ENCODE measurements at regions not wholly inside any gene's neighbourhood (a gene's known extent, or its start where the extent isn't known, plus 50 kb on each side); places are given as distances from the start of the nearest gene placed in this dataset.
"Not testable (repeated sequence)": the region's sequence is repeated elsewhere in the genome, so short reads cannot be mapped to it uniquely, and the experiment has no call there.

GRCh38 chr1:38584448-38585355 is 274.9 kb downstream of the RRAGC start:
- Histone ChIP-seq H3K9me3 (ENCODE audit: low read length) (no peaks in the 10 kb centered on the region), H2AFZ (ENCODE audit: low read length) (no peak overlapping the region)

DNA sequence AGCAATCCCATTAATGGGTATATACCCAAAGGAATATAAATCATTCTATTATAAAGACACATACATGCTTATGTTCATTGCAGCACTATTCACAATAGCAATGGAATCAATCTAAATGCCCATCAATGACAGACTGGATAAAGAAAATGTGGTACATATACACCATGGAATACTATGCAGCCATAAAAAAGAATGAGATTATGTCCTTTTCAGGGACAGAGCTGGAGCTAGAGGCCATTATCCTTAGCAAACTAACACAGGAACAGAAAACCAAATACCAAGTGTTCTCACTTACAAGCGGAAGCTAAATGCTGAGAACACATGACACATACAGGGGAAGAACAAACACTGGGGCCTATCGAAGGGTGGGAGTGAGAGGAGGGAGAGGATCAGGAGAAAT is 276.3 kb downstream of the RRAGC start:
- H3K4me1 ChIP-seq (ENCODE audit: insufficient read depth, low read length, poor library complexity, severe bottlenecking); H3K4me2 ChIP-seq (ENCODE audit: low read length); intact Hi-C loops (cut with micrococcal nuclease; ENCODE audit: unreplicated experiment); DNase-seq (ENCODE audit: low spot score); CTCF ChIA-PET (ENCODE audit: unreplicated experiment); H3K79me2 ChIP-seq (ENCODE audit: insufficient read depth, low read depth, low read length); H2AFZ ChIP-seq (ENCODE audit: low read length); H3K36me3 ChIP-seq (ENCODE audit: insufficient read depth, low read length); POLR2A ChIA-PET; H3K4me3 ChIP-seq (ENCODE audit: low read depth, low read length, poor library complexity, severe bottlenecking); H3K9me3 ChIP-seq (ENCODE audit: low read length); H3K27ac ChIP-seq (ENCODE audit: low read depth, low read length, poor library complexity, severe bottlenecking); BruUV-seq (replicated peaks); H4K20me1 ChIP-seq (ENCODE audit: insufficient read depth, low read length); H3K9me2 ChIP-seq (ENCODE audit: insufficient read depth, low read length): not testable (repeated sequence)

More at GRCh38 chr1:38584448-38585355, 274.9 kb downstream of the RRAGC start:
- H3K4me3 ChIP-seq (ENCODE audit: low read depth, low read length, poor library complexity, severe bottlenecking) = no peak overlapping the region
- intact Hi-C loops (cut with micrococcal nuclease; ENCODE audit: unreplicated experiment) = no loop called here
- no peak overlapping the region for H3K27ac ChIP-seq (ENCODE audit: low read depth, low read length, poor library complexity, severe bottlenecking)
- H3K4me1 ChIP-seq (ENCODE audit: insufficient read depth, low read length, poor library complexity, severe bottlenecking) = no peaks in the 10 kb centered on the region
- H3K9me2 ChIP-seq (ENCODE audit: insufficient read depth, low read length) = no peaks in the 10 kb centered on the region
- ChIA-PET POLR2A (no interaction called here), CTCF (ENCODE audit: unreplicated experiment) (no interaction called here)
- H3K36me3 ChIP-seq (ENCODE audit: insufficient read depth, low read length) = no peaks in the 10 kb centered on the region
- DNase-seq (ENCODE audit: low spot score) = no peak
- H3K79me2 ChIP-seq (ENCODE audit: insufficient read depth, low read depth, low read length) = no peaks in the 10 kb centered on the region
- no peaks in the 10 kb centered on the region for H4K20me1 ChIP-seq (ENCODE audit: insufficient read depth, low read length)
- no peak for TF ChIP-seq CTCF (conservative IDR thresholded peaks at IDR 0.05; ENCODE audit: low read length)
- no TSS peak for BruUV-seq (replicated peaks)
- no peak overlapping the region for H3K4me2 ChIP-seq (ENCODE audit: low read length)

GRCh38 chr1:38581396-38581795 is 278.2 kb downstream of the RRAGC start:
- intact Hi-C loops (cut with micrococcal nuclease; ENCODE audit: unreplicated experiment) = no loop called here

More at GRCh38 chr1:38581396-38581795, 278.2 kb downstream of the RRAGC start:
- POLR2A ChIA-PET = no interaction called here
- H3K79me2 ChIP-seq (ENCODE audit: insufficient read depth, low read depth, low read length) = no peaks in the 10 kb centered on the region
- no peak for TF ChIP-seq CTCF (conservative IDR thresholded peaks at IDR 0.05; ENCODE audit: low read length)
- no peak for TF ChIP-seq EZH2phosphoT487 (IDR thresholded peaks at IDR 0.05; ENCODE audit: borderline replicate concordance, low read depth, low read length)
- no peaks in the 10 kb centered on the region for H3K36me3 ChIP-seq (ENCODE audit: insufficient read depth, low read length)
- H3K9me2 ChIP-seq (ENCODE audit: insufficient read depth, low read length) = no peaks in the 10 kb centered on the region
- no peaks in the 10 kb centered on the region for H4K20me1 ChIP-seq (ENCODE audit: insufficient read depth, low read length)
- no peak overlapping the region for H3K4me3 ChIP-seq (ENCODE audit: low read depth, low read length, poor library complexity, severe bottlenecking)
- H3K27ac ChIP-seq (ENCODE audit: low read depth, low read length, poor library complexity, severe bottlenecking) = no peak overlapping the region
- no peak for DNase-seq (ENCODE audit: low spot score)
- no peaks in the 10 kb centered on the region for H3K9me3 ChIP-seq (ENCODE audit: low read length)
- no peak overlapping the region for H2AFZ ChIP-seq (ENCODE audit: low read length)
- CTCF ChIA-PET (ENCODE audit: unreplicated experiment) = no interaction called here
- no peak overlapping the region for H3K4me2 ChIP-seq (ENCODE audit: low read length)
- H3K4me1 ChIP-seq (ENCODE audit: insufficient read depth, low read length, poor library complexity, severe bottlenecking) = no peaks in the 10 kb centered on the region
- BruUV-seq (replicated peaks) = no TSS peak
